NCI-H524 treated with DMSO at 0.1 percent for 48 hours (cell line): ENCODE measurements at regions not wholly inside any gene's neighbourhood (a gene's known extent, or its start where the extent isn't known, plus 50 kb on each side); places are given as distances from the start of the nearest gene placed in this dataset.

ENCODE experiments used
- DNase-seq: peaks from one replicate; lab custom pipeline; 2025; lab: John Stamatoyannopoulos, UW

DNA sequence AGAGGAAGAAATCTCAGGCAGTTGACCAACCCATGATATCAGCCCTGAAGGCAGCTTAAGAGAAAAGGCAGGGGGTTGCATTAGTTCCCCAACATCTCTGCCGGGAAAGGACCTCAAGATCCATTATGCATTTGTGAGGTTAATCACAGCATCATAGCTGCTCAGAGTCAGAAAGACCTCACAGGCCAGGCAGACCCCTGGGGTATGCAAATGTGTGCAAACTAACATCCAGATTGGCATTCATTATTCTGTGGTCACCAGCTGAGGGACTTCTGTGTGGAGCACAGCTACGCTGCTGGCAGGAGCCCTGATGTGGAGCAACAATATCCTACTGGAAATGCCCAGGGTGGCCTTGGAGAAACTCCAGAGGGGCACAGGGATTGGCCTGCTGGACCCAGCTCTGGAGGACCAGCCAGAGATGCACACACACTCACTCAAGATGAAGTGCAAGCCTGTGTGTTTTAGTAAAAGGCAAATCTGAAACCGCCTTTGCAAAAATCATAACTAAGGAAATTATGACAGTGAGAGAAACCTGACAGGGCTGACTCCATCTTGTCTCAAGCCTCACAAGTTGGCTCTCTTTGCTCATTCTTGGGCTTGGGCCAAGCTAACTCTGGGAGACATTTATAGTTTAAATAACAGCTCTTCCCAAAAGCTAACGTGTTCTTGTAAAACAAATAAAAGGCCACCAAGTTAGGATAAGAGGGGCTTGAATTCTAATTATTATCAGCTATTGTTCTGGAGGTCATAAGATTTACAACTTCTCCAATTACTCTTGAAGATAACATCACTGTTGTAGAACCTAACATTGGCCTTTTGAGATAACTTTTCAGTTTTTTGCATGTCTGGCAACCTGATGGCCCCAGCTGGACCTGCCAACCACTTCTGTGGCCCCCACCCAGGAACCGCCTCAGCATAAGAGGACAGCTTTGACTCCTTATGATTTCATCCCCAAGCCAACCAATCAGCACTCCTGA, 257.1 kb downstream of the UACA start:
- no peak for DNase-seq

DNA sequence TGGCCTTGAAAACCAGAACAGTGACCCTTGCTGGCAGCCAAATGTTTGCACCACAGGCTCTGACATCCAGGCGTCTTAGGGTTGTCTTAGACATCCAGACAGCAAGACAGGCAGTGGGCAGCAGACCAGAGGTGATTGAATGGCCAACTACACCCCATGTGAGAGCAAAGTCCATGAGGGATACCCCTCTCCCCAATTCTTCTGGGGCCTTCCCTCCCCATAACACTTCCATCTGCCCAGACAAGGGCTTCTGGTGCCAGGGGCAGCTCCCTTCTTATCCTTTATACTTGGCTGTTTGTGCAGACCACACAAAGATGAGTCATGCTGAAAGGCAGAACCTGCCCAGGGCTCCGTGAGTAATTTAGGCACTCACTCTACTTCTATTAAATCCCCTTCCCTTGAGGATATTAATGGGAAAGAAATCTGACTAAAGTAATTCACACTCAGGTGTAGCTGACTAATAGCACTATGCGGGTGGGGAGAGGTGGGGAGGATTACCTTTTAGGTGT, 257.9 kb downstream of the UACA start:
- no peak for DNase-seq

DNA sequence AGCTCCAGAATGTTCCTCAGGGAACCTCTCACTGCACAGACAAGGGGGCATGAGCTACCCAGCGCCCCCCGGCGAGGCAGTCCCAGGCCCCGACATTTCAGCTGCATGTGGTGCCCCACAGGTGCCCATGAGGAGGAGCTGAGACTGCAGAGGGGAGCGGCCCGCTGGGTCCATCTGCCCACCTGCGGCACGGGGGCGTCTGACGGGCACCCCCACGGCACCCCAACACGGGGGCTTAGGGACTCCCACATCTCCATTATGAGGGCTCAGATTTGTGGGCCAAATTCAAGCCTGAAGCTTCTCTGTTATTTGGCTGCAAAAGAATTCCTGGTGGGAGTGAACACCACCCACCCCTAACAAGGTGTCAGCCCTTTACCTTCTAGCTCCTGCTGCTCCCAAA, 258.4 kb downstream of the UACA start:
- DNase-seq: no peak

DNA sequence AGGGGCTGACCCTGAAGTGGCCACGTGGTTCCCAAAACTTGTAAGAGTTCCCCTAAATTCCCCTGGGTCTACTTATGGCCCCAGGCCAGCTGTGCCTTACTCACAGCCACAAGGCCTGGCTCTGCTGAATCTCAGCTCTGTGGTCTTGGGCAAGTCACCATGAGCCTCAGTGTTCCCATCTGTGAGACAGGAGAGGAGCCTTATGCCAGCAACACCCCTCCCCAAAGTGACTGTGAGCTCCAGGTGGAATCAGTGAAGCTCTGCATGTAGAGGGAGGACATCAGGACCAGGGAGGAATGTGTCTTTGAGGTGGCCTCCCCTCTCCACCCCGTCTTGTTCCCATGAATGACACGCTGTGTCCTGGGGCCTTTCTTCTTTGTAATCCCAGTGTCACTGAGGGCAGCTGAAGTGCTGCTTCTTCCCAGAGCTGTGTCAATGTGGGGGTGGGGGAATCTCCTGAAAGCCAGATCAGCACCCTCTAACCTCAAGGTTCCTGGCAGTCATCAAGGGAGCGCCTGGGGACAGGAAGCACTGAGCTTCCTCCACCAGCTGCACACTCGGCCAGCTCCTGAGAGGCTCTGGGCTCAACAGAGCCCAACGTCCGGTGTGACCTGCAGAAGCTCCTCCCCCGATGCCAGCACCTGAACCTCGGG, 258.9 kb downstream of the UACA start:
- no peak for DNase-seq

DNA sequence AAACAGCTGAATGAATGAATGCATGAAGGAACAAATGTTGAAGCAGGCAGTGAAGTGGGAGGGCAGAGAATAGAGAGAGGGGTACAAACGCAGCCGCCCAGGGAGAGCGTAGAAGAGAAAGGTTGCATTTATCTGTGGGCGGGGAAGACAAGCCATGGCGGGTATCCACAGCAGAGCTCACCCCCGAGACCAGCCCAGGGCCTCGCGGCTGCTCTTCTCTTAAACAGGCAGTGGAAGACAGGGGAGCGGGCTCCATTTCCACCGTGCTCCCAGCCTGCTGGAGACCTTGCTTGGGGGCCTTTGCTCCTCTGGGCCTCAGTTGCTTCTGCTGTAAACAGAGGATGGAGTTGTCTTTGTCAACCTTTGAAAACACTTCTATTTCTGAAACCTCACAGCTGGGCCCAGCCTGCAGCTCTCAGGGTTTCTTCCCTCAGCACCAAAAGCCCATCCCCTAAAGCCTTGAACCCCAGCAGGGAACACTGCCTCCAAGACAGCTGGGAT, 259.5 kb downstream of the UACA start:
- DNase-seq: no peak

GRCh38 chr15:70503073-70503745, 260.1 kb downstream of the UACA start:
- DNase-seq: no peak

DNA sequence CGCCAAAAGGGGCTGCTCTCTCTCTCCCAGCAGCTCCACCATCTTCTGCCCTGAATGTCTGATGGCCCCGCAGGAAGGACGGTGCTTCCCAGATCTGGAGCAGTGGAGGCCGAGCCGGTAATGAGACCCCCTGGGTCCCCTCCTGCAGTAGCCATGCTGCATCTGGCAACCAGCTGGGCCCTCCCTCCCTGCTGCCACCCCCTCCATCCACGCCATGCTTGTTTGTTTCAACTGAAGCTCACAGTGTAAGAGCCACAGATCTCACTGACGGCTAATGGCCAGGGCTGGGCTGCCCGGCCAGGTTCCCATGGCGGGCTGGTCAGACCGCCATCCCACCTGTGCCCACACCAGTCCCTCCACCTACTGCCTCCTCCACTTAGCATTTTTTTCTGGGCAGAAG, 260.8 kb downstream of the UACA start:
- no peak for DNase-seq

- DNase-seq: no peak
These were observed 261.5 kb downstream of the UACA start for GRCh38 chr15:70501849-70502248.

DNA sequence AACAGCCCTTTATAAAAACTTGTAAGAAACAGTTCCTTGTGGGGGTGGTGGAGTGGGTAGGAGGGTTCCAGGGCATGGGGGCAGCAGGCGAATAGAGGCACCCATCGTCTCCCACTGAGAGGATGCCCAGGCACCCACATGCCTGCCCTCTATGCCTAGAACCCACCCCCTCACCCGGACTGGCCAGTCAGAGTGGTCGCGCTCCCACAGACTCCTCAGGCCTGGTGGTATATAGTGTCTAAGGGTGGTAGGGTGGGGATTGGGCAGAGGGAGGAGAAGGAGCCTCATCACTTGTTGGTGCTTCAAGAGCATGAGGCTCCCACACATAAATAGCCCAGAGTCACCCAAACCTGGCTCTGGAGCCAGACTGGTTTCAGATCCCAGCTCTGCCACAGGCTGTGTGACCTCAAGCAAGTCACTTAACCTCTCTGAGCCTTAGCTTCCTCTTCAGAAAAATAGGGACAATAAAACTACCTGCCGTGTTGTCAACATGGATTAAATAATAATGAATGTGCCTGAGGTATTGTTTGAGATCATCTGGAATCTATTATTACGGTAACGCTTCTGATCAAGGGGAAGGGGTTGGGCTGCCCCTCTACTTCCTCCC, 262.1 kb downstream of the UACA start:
- no peak for DNase-seq

DNA sequence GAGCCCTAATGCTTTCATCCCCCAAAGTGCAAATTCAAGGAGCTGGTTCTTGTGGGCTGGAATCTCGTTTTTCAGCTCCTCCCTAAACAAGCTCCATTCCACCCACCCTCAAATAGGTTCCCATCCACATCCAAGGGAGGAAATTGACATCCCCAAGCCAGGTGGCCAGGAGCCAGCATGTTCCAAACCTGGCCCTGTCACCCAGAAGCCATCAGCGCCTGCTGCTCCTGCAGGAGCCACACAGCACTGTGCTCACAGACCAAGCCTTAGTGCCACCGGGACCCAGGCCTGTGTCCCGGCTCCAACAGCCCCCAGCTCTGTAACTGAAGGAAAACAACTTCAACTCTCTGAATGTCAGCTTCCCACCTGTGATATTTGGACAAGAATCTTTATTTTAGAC, 263.6 kb downstream of the UACA start:
- no peak for DNase-seq

GRCh38 chr15:70498096-70498626, 265.2 kb downstream of the UACA start:
- DNase-seq: no peak

DNA sequence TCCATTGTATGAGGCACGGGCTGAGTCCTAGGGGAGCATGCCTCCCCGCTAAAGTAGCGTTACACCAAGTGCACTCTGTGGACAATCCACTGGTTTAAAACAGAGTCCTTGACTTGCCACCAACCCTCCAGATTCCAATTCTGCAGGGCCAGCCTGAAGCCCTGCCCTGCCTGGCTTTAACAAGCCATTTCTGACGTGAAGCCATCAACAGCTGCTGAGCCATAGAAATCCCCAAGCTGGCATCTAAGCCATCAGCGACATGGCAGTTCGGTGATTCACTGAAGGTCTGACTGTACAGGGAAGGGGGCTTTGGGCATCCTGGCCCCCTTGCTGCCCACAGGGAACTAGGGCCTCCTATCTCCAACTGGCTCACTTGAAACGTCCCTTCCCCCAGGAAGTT, 265.7 kb downstream of the UACA start:
- no peak for DNase-seq

DNA sequence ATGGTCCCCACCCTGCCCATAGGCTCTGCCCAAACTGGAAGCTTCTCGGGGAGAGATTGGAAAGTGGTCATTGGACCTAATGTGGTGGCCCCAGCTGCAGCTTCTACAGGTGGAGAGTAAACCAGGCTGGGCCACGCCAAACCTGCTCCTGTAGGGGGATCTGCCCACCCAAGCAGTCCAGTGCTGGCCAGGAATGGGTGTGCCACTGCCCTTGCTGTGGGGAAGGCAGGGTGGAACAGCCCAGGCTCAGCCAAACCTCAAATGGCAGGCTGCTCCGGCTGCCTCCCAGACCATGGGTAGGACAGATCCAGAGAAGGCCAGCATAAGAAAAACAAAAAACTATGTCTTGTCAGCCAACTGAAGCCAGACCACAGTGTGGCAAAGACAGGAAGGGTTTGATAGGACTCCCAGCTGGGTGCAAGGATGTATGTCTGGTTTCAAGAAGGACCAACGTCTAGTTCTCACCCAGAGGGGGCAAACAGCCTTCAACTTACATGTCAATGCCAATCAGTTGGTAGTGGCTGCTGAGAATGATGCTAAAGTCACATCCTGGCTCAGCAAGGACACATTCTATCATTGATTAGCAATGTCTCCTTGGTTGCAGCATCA, 267.3 kb downstream of the UACA start:
- DNase-seq: no peak

GRCh38 chr15:70494852-70495571, 268.3 kb downstream of the UACA start:
- DNase-seq: no peak

- DNase-seq: no peak
These were observed 268.9 kb downstream of the UACA start for GRCh38 chr15:70494517-70494851.

DNA sequence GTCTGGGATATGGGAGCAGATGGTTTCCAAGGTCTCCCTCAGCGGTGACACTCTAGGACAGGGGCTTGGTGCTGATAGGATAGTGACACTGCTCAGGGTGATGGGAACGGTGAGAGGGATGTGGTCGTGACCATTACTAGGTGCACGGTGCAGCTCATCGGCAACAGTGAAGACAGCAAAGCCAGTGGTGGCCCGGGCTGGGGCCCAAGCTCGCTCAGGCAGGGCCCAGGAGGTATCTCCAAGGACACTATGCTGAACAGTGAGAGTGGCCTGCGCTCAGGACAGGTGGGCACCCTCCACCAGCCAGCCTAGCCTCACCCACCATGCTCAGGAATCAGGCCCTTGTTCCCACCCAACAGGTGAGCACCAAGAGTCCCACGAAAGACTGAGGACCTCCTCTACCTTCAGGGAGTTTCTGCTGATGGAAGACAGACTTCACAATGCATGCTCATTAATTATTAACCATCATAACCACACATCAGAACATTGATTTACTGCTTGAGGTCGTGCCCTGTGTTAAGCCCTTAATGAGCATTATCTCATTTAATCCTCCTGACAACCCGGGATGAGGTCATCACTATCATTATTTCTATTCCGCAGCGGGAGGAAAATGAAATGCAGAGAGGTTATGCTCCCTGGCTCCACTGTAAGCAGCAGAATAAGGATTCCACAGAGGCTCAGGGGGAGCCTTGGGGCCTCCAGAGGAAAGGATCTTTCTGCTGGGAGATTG, 269.4 kb downstream of the UACA start:
- DNase-seq: peak; percentile 62

GRCh38 chr15:70493376-70493775, 270.0 kb downstream of the UACA start:
- no peak for DNase-seq

GRCh38 chr15:70492240-70493177, 270.8 kb downstream of the UACA start:
- no peak for DNase-seq

- no peak for DNase-seq
These were observed 271.7 kb downstream of the UACA start for GRCh38 chr15:70491641-70492040.
